GM06990 (cell line): ENCODE measurements at regions not wholly inside any gene's neighbourhood (a gene's known extent, or its start where the extent isn't known, plus 50 kb on each side); places are given as distances from the start of the nearest gene placed in this dataset.
"Not testable (repeated sequence)": the region's sequence is repeated elsewhere in the genome, so short reads cannot be mapped to it uniquely, and the experiment has no call there.

Source experiments
- DNase-seq: peaks from one replicate; pipeline ENCODE4 v3.0.0-alpha.2; 2011; ENCODE audit not compliant: insufficient read length; ENCODE audit errors: extremely low read depth
- H3K27me3 ChIP-seq: replicated peaks from 2 replicates; pipeline ENCODE4 v1.6.0; 2011; ENCODE audit warnings: low read length; ENCODE audit not compliant: control insufficient read depth, insufficient read depth
- H3K36me3 ChIP-seq: 2 replicates; pipeline ENCODE4 v1.5.1; 2011; ENCODE audit warnings: low read length; ENCODE audit not compliant: control insufficient read depth, insufficient read depth
- H3K4me3 ChIP-seq: replicated peaks from 2 replicates; pipeline ENCODE4 v1.5.1; 2011; ENCODE audit warnings: low read depth, mild to moderate bottlenecking, control low read depth, low read length
- TF ChIP-seq, protein P1 (sequence below): IDR thresholded peaks from 2 replicates; pipeline ENCODE4 v1.5.1; 2011; ENCODE audit warnings: low read length, control low read depth, mild to moderate bottlenecking, inconsistent platforms; ENCODE audit not compliant: insufficient read depth, poor library complexity, severe bottlenecking

DNA sequence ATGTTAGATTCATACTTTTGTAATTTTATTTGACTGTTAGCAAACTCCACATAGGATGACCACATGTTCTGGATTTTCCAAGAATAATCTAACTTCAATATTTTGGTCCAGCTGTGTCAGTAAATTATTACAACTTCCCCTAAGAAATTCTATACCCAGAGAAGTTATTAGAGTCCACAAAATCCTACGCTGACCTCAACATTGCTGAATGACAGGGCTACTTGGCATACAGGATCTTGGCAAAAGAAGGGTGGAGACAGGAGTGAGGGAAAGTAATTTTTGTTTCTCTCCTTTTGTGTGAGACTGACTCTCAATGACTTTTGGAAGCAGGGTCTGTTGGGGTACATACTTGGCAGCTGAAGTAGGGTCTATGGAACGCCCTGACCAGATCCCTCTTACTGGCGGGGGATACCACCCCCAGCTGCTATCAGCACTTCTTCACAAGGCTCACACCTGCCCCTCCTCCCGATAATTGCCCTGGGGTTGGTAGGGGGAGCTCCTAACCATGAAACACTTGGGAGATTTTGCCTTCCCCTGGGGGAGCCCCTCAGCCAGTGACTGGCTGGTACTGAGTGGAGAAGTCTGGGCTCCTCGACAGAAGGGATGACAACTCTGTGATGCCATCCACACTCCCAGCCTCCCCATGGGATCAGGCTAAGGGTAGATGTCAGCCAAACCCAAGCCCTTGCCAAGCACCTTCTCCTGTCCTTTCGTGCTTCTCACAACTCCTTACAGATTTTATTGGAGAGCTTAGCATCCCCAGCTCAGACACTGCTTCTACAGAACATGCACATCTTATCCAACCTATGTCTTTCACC, 110.6 kb upstream of the FHL2 start:
- no peak overlapping the region for H3K4me3 ChIP-seq
- H3K36me3 ChIP-seq: no peaks in the 10 kb centered on the region
- DNase-seq: no peak
- H3K27me3 ChIP-seq: no peaks in the 10 kb centered on the region; the same call in none of the 2 replicates
- TF ChIP-seq, protein P1, sequence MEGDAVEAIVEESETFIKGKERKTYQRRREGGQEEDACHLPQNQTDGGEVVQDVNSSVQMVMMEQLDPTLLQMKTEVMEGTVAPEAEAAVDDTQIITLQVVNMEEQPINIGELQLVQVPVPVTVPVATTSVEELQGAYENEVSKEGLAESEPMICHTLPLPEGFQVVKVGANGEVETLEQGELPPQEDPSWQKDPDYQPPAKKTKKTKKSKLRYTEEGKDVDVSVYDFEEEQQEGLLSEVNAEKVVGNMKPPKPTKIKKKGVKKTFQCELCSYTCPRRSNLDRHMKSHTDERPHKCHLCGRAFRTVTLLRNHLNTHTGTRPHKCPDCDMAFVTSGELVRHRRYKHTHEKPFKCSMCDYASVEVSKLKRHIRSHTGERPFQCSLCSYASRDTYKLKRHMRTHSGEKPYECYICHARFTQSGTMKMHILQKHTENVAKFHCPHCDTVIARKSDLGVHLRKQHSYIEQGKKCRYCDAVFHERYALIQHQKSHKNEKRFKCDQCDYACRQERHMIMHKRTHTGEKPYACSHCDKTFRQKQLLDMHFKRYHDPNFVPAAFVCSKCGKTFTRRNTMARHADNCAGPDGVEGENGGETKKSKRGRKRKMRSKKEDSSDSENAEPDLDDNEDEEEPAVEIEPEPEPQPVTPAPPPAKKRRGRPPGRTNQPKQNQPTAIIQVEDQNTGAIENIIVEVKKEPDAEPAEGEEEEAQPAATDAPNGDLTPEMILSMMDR: no peak

DNA sequence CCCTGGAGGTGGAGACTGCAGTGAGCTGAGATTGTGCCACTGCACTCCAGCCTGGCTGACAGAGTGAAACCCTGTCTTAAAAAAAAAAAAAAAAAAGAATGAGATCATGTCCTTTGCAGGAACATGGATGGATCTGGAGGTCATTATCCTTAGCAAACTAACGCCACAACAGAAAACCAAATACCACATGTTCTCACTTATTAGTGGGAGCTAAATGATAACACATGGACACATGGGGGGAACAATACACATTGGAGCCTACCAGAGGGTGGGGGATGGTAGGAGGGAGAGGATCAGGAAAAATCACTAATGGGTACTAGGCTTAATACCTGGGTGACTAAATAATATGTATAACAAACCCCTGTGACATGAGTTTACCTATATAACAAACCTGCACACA, 108.0 kb upstream of the FHL2 start:
- H3K36me3 ChIP-seq, H3K4me3 ChIP-seq, DNase-seq, H3K27me3 ChIP-seq: not testable (repeated sequence)

DNA sequence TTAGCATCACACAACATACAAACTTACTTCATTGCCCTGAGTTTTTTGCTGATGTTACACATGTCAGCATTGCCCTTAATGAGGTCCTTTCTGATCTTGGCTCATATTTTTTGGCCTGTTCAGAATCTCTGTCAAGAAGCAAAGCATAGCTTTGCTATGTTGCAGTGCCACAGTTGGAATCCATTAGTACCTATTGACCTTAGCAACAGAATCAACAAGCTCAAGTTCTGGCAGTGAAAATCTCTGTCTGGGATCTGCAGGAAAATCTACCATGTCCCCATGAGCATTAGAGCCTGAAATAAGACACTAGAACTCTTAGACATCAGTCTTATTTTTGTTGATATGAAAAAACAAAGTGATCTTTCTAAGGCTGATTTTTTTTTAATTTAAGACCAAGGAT, 105.6 kb upstream of the FHL2 start:
- H3K36me3 ChIP-seq: no peaks in the 10 kb centered on the region
- H3K27me3 ChIP-seq: no peaks in the 10 kb centered on the region; the same call in 1 of the 2 replicates
- TF ChIP-seq, protein P1: no peak
- H3K4me3 ChIP-seq: no peak overlapping the region
- no peak for DNase-seq

DNA sequence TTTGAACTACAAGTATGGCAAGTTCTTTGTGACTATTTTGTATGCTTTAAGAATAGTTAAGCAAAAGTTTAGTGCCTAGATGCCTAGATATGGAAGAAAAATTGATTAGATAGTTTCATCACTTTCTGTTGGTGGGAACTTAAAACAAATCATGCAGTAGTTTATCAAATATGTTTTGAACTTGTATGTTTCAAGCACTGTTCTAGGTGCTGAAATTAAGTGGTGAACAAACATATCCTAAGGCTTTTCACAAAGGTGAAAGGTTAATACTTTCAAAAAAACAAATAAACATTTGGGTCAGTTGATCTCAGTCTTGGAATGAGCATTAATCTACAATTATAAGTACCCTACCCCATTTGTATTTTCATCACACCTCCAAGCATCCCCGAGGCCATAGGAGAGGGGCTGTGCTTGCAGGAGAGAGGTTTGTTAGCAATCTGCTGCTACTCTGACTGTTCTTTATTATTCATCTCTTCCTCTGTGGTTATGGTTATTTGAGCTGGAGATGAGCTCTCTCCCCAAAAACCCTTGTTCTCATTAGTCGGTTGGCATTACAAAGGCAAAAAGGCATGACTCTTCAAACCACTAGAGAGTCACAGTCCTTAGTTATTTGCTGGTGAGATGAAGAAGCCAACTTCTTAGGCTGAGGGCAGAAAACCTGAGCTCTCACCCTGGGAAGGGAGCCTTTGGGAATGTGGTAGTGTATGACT, 103.9 kb upstream of the FHL2 start:
- H3K4me3 ChIP-seq: no peak overlapping the region
- DNase-seq: no peak
- TF ChIP-seq, protein P1: no peak
- H3K27me3 ChIP-seq: no peaks in the 10 kb centered on the region; the same call in 1 of the 2 replicates
- no peaks in the 10 kb centered on the region for H3K36me3 ChIP-seq

DNA sequence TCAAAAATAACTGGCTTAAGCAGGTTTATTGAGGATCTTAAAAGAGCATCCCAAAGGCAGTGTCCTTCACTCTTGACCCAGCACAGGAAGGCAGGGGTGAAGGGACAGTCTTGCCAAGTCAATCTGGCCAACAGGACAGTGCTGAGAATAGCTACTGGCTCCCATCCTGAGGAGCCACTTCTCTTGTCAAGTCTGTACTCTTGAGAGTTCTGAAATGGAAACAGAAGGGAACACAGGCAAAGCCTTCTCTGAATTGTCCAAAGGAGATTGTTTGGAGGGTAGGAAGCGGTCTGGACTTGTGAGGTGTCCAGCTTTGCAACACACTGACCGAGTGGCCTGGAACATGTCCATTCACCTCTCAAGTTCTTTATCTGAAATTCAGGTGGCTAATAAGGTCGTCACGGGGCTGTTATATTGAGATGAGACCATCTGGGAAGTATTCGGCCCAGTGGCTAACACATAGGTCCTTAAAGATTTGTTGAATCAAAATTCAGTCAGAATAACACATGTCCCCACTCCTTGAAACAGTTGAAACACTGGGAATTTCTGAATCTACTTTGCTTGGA, 99.5 kb upstream of the FHL2 start:
- DNase-seq: no peak
- H3K27me3 ChIP-seq: no peaks in the 10 kb centered on the region; the same call in 1 of the 2 replicates
- no peaks in the 10 kb centered on the region for H3K36me3 ChIP-seq
- H3K4me3 ChIP-seq: no peak overlapping the region
- TF ChIP-seq, protein P1: no peak

DNA sequence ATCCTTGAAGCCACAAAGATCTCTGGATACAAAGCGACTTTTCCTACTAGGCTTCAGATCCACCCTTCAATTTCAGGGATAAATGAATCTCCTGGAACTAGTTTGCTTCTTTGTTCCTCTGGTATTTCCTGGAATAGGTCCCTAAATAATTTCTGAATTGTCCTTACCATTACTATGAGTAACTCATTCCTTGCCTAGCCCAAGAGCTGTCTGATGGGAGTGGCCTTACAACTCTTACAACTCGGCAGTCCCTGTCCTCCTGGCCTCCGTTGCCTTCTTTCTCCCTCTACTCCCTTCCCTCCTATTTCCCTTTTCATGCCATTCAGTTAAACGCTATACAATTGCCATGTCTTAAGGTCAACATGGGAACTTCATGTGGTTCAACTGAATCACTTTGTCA, 98.2 kb upstream of the FHL2 start:
- DNase-seq: no peak
- Histone ChIP-seq H3K4me3 (no peak overlapping the region), H3K36me3 (no peaks in the 10 kb centered on the region), H3K27me3 (no peaks in the 10 kb centered on the region; the same call in 1 of the 2 replicates)
- TF ChIP-seq, protein P1: no peak
